GM12864 (cell line): ENCODE measurements at regions not wholly inside any gene's neighbourhood (a gene's known extent, or its start where the extent isn't known, plus 50 kb on each side); places are given as distances from the start of the nearest gene placed in this dataset.

Experiments
- DNase-seq: peaks from one replicate; pipeline ENCODE4 v3.0.0-alpha.2; 2011; ENCODE audit warnings: low read depth
- H3K4me3 ChIP-seq: 2 replicates; pipeline ENCODE4 v1.5.1; 2011; ENCODE audit warnings: mild to moderate bottlenecking, low read depth, low read length, control low read depth
- CTCF ChIP-seq: IDR thresholded peaks from 2 replicates; pipeline ENCODE4 v1.5.1; 2011; ENCODE audit warnings: low read depth, mild to moderate bottlenecking, moderate library complexity, low read length, control low read depth, inconsistent platforms; ENCODE audit errors: missing control alignments

GRCh38 chr20:19015351-19016139, 196.9 kb upstream of the SLC24A3 start:
- DNase-seq, result no peak
- H3K4me3 ChIP-seq, result no peak overlapping the region
- TF ChIP-seq CTCF, result no peak

GRCh38 chr20:19016140-19016497, 196.3 kb upstream of the SLC24A3 start:
- H3K4me3 ChIP-seq, result no peak overlapping the region
- no peak for DNase-seq
- no peak for TF ChIP-seq CTCF

- TF ChIP-seq CTCF, result no peak
- H3K4me3 ChIP-seq, result no peak overlapping the region
- DNase-seq, result no peak
Observed at GRCh38 chr20:19017104-19017690, 195.2 kb upstream of the SLC24A3 start.

GRCh38 chr20:19018881-19019280, 193.6 kb upstream of the SLC24A3 start:
- DNase-seq, result no peak
- no peak overlapping the region for H3K4me3 ChIP-seq
- TF ChIP-seq CTCF, result no peak

GRCh38 chr20:19019734-19020364, 192.6 kb upstream of the SLC24A3 start:
- no peak for DNase-seq
- no peak overlapping the region for H3K4me3 ChIP-seq
- TF ChIP-seq CTCF, result peak; percentile 29

GRCh38 chr20:19021406-19022117, 190.9 kb upstream of the SLC24A3 start:
- H3K4me3 ChIP-seq, result no peak overlapping the region

More at GRCh38 chr20:19021406-19022117, 190.9 kb upstream of the SLC24A3 start:
- no peak for TF ChIP-seq CTCF
- no peak for DNase-seq
